ENCODE measurements at regions not wholly inside any gene's neighbourhood (a gene's known extent, or its start where the extent isn't known, plus 50 kb on each side); places are given as distances from the start of the nearest gene placed in this dataset.

DNA sequence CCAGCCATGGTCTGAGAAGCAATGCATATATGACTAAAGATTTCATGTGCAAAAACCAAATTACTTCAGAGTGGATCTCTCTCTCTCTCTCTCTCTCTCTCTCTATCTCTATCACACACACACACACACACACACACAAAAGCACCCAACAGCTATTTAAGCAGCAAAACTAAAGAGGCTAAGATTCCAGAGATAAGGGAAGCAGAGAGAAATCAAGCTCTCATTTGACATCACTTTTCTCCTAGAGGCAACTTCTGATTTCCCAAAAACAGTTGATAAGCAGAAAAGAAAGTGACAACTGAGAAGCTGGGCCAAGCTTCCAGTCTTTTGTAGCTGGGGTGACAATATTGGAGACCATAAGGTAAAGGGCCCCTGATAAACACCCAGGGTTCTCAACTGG, 526.0 kb upstream of the NR2F2 start:
- no peaks in the 10 kb centered on the region for H3K9me3 ChIP-seq (ENCODE audit: control insufficient read depth, low read length)
- H3K4me3 ChIP-seq (ENCODE audit: low read length in 2 of 2) = no peak overlapping the region
- H3K27me3 ChIP-seq (ENCODE audit: control insufficient read depth in 1 of 2, insufficient read depth in 2 of 2, low read length in 1 of 2) = no peaks in the 10 kb centered on the region
- no peak overlapping the region for H3K27ac ChIP-seq (ENCODE audit: low read depth in 1 of 2, low read length in 2 of 2)
- no peaks in the 10 kb centered on the region for H3K36me3 ChIP-seq (ENCODE audit: control insufficient read depth in 1 of 2, insufficient read depth in 2 of 2, low read length in 1 of 2)
- no peak for DNase-seq
- intact Hi-C loops (cut with DNase I) = no loop called here
- ATAC-seq (ENCODE audit: low FRiP score) = no peak
- no peaks in the 10 kb centered on the region for H3K4me1 ChIP-seq (ENCODE audit: control insufficient read depth in 1 of 2, insufficient read depth in 2 of 2, low read length in 2 of 2)

- ATAC-seq (ENCODE audit: low FRiP score) (no peak), DNase-seq (no peak)
- intact Hi-C loops (cut with DNase I) = no loop called here
- Histone ChIP-seq H3K9me3 (ENCODE audit: control insufficient read depth, low read length) (no peaks in the 10 kb centered on the region), H3K4me3 (ENCODE audit: low read length in 2 of 2) (no peak overlapping the region), H3K36me3 (ENCODE audit: control insufficient read depth in 1 of 2, insufficient read depth in 2 of 2, low read length in 1 of 2) (no peaks in the 10 kb centered on the region), H3K4me1 (ENCODE audit: control insufficient read depth in 1 of 2, insufficient read depth in 2 of 2, low read length in 2 of 2) (no peaks in the 10 kb centered on the region), H3K27ac (ENCODE audit: low read depth in 1 of 2, low read length in 2 of 2) (no peak overlapping the region), H3K27me3 (ENCODE audit: control insufficient read depth in 1 of 2, insufficient read depth in 2 of 2, low read length in 1 of 2) (no peaks in the 10 kb centered on the region)
- 57 to 58% methylated on average over 2 of the region's 2 CpGs for WGBS, 2 donors
Measured at GRCh38 chr15:95812491-95812890, 518.0 kb upstream of the NR2F2 start.

DNA sequence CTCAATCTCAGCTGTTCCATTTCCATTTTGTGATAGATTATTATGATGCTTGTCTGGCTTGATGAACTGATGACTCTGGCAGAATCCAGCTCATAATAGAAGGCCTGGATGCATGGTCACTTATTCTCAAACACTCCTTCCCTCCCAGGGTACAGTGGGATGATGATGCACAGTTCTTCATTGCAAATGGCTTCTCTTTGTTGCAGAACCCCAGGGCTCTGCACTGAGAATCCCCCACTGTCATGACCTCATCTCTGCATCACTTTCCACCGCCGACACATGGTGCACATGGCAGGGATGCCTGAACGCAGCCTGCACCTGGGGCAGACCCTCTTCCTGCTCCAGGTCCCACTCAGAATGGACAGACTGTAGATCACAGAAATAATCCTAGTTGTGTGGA, 515.6 kb upstream of the NR2F2 start:
- no peak for DNase-seq
- H3K27me3 ChIP-seq (ENCODE audit: control insufficient read depth in 1 of 2, insufficient read depth in 2 of 2, low read length in 1 of 2) = no peaks in the 10 kb centered on the region
- H3K36me3 ChIP-seq (ENCODE audit: control insufficient read depth in 1 of 2, insufficient read depth in 2 of 2, low read length in 1 of 2) = no peaks in the 10 kb centered on the region
- no peak overlapping the region for H3K4me3 ChIP-seq (ENCODE audit: low read length in 2 of 2)
- no peak for ATAC-seq (ENCODE audit: low FRiP score)
- WGBS, 2 donors = 96 to 97% methylated on average over 3 of the region's 3 CpGs
- no peaks in the 10 kb centered on the region for H3K4me1 ChIP-seq (ENCODE audit: control insufficient read depth in 1 of 2, insufficient read depth in 2 of 2, low read length in 2 of 2)
- H3K27ac ChIP-seq (ENCODE audit: low read depth in 1 of 2, low read length in 2 of 2) = no peak overlapping the region
- intact Hi-C loops (cut with DNase I) = no loop called here
- no peaks in the 10 kb centered on the region for H3K9me3 ChIP-seq (ENCODE audit: control insufficient read depth, low read length)

- intact Hi-C loops (cut with DNase I) = no loop called here
Measured at GRCh38 chr15:95816591-95816990, 513.9 kb upstream of the NR2F2 start.

GRCh38 chr15:95822961-95823360, 507.5 kb upstream of the NR2F2 start:
- Histone ChIP-seq H3K36me3 (ENCODE audit: control insufficient read depth in 1 of 2, insufficient read depth in 2 of 2, low read length in 1 of 2) (no peaks in the 10 kb centered on the region), H3K27me3 (ENCODE audit: control insufficient read depth in 1 of 2, insufficient read depth in 2 of 2, low read length in 1 of 2) (no peaks in the 10 kb centered on the region), H3K4me1 (ENCODE audit: control insufficient read depth in 1 of 2, insufficient read depth in 2 of 2, low read length in 2 of 2) (peaks cover 0 to 9% of the 10 kb centered on the region in 2 donors), H3K9me3 (ENCODE audit: control insufficient read depth, low read length) (no peaks in the 10 kb centered on the region), H3K4me3 (ENCODE audit: low read length in 2 of 2) (no peak overlapping the region), H3K27ac (ENCODE audit: low read depth in 1 of 2, low read length in 2 of 2) (no peak overlapping the region)
- WGBS, 2 donors = 87 to 90% methylated on average over 7 of the region's 7 CpGs
- intact Hi-C loops (cut with DNase I) = no loop called here
- ATAC-seq (ENCODE audit: low FRiP score) (no peak), DNase-seq (no peak)

More at GRCh38 chr15:95816591-95816990, 513.9 kb upstream of the NR2F2 start:
- Histone ChIP-seq H3K4me3 (ENCODE audit: low read length in 2 of 2) (no peak overlapping the region), H3K27me3 (ENCODE audit: control insufficient read depth in 1 of 2, insufficient read depth in 2 of 2, low read length in 1 of 2) (no peaks in the 10 kb centered on the region), H3K36me3 (ENCODE audit: control insufficient read depth in 1 of 2, insufficient read depth in 2 of 2, low read length in 1 of 2) (no peaks in the 10 kb centered on the region), H3K27ac (ENCODE audit: low read depth in 1 of 2, low read length in 2 of 2) (no peak overlapping the region), H3K4me1 (ENCODE audit: control insufficient read depth in 1 of 2, insufficient read depth in 2 of 2, low read length in 2 of 2) (no peaks in the 10 kb centered on the region), H3K9me3 (ENCODE audit: control insufficient read depth, low read length) (no peaks in the 10 kb centered on the region)
- 86 to 95% methylated on average over 4 of the region's 4 CpGs for WGBS, 2 donors
- DNase-seq (no peak), ATAC-seq (ENCODE audit: low FRiP score) (no peak)

DNA sequence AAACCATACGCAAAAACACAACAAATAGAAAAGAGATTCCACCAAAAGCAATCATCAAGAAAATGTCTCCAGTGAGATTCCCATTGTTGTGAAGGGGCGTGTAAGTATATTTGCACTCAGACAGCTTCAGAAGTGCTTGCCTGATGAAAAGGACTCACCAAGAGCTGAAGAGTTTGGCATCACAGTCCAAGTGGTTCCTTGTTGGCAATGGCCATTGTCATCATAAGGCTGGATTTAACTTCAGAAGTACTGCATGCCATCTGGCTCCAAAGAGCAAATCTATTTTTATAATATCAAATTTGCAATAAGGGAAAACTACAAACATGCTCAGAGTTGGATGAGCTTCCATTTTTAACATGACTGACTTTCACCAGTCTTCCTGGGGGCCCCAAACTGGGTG, 505.3 kb upstream of the NR2F2 start:
- intact Hi-C loops (cut with DNase I) = no loop called here

DNA sequence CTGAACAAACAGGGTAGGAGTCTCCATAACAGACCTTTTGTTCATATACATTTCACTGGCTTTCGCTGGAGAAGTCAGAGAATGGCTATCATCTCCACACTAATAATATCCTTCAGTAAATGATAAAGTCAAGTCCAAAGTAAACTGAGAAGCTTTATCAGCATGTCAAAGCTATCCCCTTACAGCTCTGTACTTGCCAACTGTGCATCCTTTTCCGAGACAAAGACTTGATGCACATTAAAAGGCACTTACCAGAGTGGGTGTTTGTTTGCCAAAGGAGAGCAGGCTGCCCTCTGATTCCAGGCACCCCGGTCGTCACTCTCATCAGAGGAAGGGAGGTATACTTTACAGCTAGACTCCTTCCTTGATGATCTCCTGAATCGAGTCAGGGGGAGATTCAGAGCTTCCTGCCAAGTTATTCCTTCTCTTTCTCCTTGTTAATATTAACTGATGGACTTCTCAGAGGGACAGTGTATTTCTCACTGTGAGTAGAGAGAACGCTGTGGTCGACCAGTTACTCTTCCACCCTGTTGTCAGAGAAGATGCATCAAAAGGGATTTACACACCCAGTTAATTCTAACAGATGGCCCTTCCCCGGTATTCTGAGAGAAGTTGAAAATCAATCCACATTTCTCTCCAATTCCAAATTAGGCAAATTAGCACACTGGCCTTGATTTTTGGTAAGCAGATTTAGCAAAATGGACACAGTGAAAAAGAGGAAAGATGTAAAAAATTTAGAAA, 504.7 kb upstream of the NR2F2 start:
- H3K4me3 ChIP-seq (ENCODE audit: low read length in 2 of 2) = no peak overlapping the region
- H3K27me3 ChIP-seq (ENCODE audit: control insufficient read depth in 1 of 2, insufficient read depth in 2 of 2, low read length in 1 of 2) = no peaks in the 10 kb centered on the region
- intact Hi-C loops (cut with DNase I) = no loop called here
- DNase-seq (no peak), ATAC-seq (ENCODE audit: low FRiP score) (no peak)
- H3K27ac ChIP-seq (ENCODE audit: low read depth in 1 of 2, low read length in 2 of 2) = no peak overlapping the region
- H3K36me3 ChIP-seq (ENCODE audit: control insufficient read depth in 1 of 2, insufficient read depth in 2 of 2, low read length in 1 of 2) = no peaks in the 10 kb centered on the region
- WGBS, 2 donors = 76 to 79% methylated on average over 8 of the region's 8 CpGs
- peaks cover 0 to 9% of the 10 kb centered on the region in 2 donors for H3K4me1 ChIP-seq (ENCODE audit: control insufficient read depth in 1 of 2, insufficient read depth in 2 of 2, low read length in 2 of 2)
- H3K9me3 ChIP-seq (ENCODE audit: control insufficient read depth, low read length) = no peaks in the 10 kb centered on the region

More for the DNA sequence above, 505.3 kb upstream of the NR2F2 start:
- H3K27ac ChIP-seq (ENCODE audit: low read depth in 1 of 2, low read length in 2 of 2) = no peak overlapping the region
- H3K9me3 ChIP-seq (ENCODE audit: control insufficient read depth, low read length) = no peaks in the 10 kb centered on the region
- no peaks in the 10 kb centered on the region for H3K36me3 ChIP-seq (ENCODE audit: control insufficient read depth in 1 of 2, insufficient read depth in 2 of 2, low read length in 1 of 2)
- no peak overlapping the region for H3K4me3 ChIP-seq (ENCODE audit: low read length in 2 of 2)
- peaks cover 0 to 9% of the 10 kb centered on the region in 2 donors for H3K4me1 ChIP-seq (ENCODE audit: control insufficient read depth in 1 of 2, insufficient read depth in 2 of 2, low read length in 2 of 2)
- DNase-seq (no peak), ATAC-seq (ENCODE audit: low FRiP score) (no peak)
- H3K27me3 ChIP-seq (ENCODE audit: control insufficient read depth in 1 of 2, insufficient read depth in 2 of 2, low read length in 1 of 2) = no peaks in the 10 kb centered on the region
- 56 to 57% methylated on average over 2 of the region's 2 CpGs for WGBS, 2 donors

DNA sequence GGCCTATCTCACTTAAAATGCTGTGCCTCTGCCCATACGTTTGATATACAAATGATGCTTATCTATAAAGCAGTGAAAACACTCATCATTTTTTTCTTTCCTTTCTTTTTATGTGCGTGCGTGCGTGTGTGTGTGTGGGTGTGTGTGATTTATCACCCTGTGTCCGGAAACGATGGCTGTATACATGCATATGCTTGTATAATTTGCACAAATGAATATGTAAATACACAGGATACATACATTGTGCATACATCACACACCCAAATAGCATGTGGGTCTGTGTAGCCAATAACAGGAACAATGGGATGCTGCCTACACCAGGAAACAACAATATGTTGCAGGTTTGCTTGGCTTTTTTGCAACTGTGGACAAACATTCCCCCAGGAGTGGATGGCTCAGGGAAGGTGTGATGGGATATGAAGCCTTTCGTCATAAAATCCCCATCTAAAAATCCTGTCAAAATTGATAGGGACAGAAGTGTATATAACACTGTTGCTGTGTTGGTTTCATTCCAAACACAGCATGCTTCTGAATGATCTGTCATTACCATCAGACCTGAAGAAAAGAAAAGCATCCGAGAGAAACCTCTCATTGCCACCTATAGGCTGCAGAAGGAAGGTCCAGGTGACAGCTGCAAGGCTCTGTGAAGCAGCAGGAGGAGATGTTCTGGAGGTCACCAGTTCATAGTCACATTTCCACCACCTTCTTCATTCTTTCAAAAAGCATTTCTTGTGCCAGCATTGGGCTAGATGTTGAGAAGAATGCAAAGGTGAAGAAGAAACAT, 503.9 kb upstream of the NR2F2 start:
- intact Hi-C loops (cut with DNase I) = no loop called here
- Histone ChIP-seq H3K9me3 (ENCODE audit: control insufficient read depth, low read length) (no peaks in the 10 kb centered on the region), H3K4me1 (ENCODE audit: control insufficient read depth in 1 of 2, insufficient read depth in 2 of 2, low read length in 2 of 2) (peaks cover 0 to 9% of the 10 kb centered on the region in 2 donors), H3K4me3 (ENCODE audit: low read length in 2 of 2) (no peak overlapping the region), H3K27me3 (ENCODE audit: control insufficient read depth in 1 of 2, insufficient read depth in 2 of 2, low read length in 1 of 2) (no peaks in the 10 kb centered on the region), H3K36me3 (ENCODE audit: control insufficient read depth in 1 of 2, insufficient read depth in 2 of 2, low read length in 1 of 2) (no peaks in the 10 kb centered on the region), H3K27ac (ENCODE audit: low read depth in 1 of 2, low read length in 2 of 2) (no peak overlapping the region)
- 92 to 95% methylated on average over 8 of the region's 8 CpGs for WGBS, 2 donors
- DNase-seq = no peak
- no peak for ATAC-seq (ENCODE audit: low FRiP score)

- Histone ChIP-seq H3K27ac (ENCODE audit: low read depth in 1 of 2, low read length in 2 of 2) (no peak overlapping the region), H3K27me3 (ENCODE audit: control insufficient read depth in 1 of 2, insufficient read depth in 2 of 2, low read length in 1 of 2) (no peaks in the 10 kb centered on the region), H3K4me1 (ENCODE audit: control insufficient read depth in 1 of 2, insufficient read depth in 2 of 2, low read length in 2 of 2) (peaks cover 0 to 9% of the 10 kb centered on the region in 2 donors), H3K9me3 (ENCODE audit: control insufficient read depth, low read length) (no peaks in the 10 kb centered on the region), H3K36me3 (ENCODE audit: control insufficient read depth in 1 of 2, insufficient read depth in 2 of 2, low read length in 1 of 2) (no peaks in the 10 kb centered on the region), H3K4me3 (ENCODE audit: low read length in 2 of 2) (no peak overlapping the region)
- 92 to 93% methylated on average over 5 of the region's 5 CpGs for WGBS, 2 donors
- DNase-seq (no peak), ATAC-seq (ENCODE audit: low FRiP score) (no peak)
- intact Hi-C loops (cut with DNase I) = no loop called here
Measured at GRCh38 chr15:95829062-95829461, 501.4 kb upstream of the NR2F2 start.

Measured in aorta (tissue), 5 donors.